ENCODE measurements at regions not wholly inside any gene's neighbourhood (a gene's known extent, or its start where the extent isn't known, plus 50 kb on each side); places are given as distances from the start of the nearest gene placed in this dataset.

DNA sequence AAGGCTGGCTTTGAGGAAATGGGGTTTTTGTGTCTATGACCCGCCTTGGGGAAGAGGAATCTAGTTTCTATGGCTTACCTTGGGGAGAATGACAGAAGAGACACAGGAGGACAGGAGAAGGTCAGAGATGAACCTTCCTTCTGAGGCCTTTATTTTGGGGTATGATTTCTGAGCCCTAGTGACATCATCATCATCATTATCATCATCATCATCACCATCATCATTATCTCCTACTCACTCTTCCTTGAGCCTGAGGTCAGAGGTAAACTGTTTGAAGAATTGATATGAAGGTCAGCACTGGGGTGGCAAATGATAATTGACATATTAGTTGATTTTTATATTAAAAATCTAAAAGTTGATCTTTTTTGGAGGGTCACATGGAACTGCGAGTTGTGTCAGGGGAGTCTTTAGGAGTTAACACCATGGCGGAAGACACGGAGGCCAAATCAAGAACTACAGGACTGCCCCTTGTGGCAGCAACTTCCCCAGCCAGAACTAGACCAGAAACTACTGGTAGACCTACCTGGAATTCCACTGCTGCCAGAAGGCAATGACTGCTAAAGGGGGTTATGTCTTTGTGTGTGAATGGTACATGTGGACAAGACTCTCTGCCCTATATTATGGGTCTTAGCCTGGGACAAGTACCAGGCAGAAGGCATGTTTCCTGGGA is 49.8 kb upstream of the WLS start:
- TF ChIP-seq REST (IDR thresholded peaks at IDR 0.05; ENCODE audit: low read depth) (no peak), CEBPB (IDR thresholded peaks at IDR 0.05) (no peak), YY1 (IDR thresholded peaks at IDR 0.05; ENCODE audit: low read depth) (no peak), EP300 (IDR thresholded peaks at IDR 0.05; ENCODE audit: borderline replicate concordance) (no peak), NFIC (IDR thresholded peaks at IDR 0.05) (no peak), TAF1 (IDR thresholded peaks at IDR 0.05; ENCODE audit: low read depth) (no peak), EGR1 (IDR thresholded peaks at IDR 0.05) (no peak)
- TF ChIP-seq, protein P1, sequence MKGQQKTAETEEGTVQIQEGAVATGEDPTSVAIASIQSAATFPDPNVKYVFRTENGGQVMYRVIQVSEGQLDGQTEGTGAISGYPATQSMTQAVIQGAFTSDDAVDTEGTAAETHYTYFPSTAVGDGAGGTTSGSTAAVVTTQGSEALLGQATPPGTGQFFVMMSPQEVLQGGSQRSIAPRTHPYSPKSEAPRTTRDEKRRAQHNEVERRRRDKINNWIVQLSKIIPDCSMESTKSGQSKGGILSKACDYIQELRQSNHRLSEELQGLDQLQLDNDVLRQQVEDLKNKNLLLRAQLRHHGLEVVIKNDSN (IDR thresholded peaks at IDR 0.05) = no peak

Measured in Ishikawa (cell line).